GM21825 (cell line): ENCODE measurements at regions not wholly inside any gene's neighbourhood (a gene's known extent, or its start where the extent isn't known, plus 50 kb on each side); places are given as distances from the start of the nearest gene placed in this dataset.

Experiments used
- ATAC-seq: cut with Tn5 transposase; IDR thresholded peaks from one replicate; pipeline ENCODE4 v1.9.1; 2021; ENCODE audit warnings: mild to moderate bottlenecking, moderate library complexity; ENCODE audit not compliant: unreplicated experiment

DNA sequence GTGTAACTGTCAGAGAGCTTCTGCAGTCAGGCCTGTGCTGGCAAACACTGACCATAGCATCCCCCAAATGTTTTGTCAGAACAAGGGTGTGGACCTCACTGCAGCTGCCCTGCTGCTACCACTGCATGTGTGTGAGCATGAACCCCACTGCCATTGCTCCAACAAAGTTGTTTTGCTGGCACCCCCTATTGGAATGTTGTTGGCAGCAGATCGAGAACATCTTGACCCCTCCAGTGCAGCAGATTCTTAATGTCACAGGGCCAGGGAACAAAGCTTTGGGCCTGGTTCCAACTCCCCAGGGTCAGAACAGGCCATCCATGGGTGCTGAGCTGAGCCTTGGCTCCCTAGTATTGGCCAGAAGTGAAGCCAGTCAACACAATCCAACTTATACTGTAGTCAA, 1537.4 kb downstream of the NCAM2 start:
- no peak for ATAC-seq

DNA sequence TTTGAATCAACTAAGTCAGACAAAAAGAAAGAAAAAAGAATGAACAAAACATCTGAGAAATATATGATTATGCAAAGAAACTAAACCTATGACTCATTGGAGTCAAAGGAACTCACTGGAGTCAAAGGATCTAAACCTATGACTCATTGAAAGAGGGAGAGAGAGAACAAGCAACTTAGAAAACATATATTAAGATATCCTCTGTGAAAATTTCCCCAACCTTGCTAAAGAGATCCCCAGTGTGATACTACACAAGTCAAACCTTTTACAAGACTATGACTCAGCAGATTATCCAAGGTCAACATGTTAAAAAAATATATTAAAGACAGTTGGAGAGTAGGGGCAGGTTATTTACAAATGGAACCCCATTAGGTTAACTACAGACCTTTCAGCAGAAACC, 1538.3 kb downstream of the NCAM2 start:
- no peak for ATAC-seq

DNA sequence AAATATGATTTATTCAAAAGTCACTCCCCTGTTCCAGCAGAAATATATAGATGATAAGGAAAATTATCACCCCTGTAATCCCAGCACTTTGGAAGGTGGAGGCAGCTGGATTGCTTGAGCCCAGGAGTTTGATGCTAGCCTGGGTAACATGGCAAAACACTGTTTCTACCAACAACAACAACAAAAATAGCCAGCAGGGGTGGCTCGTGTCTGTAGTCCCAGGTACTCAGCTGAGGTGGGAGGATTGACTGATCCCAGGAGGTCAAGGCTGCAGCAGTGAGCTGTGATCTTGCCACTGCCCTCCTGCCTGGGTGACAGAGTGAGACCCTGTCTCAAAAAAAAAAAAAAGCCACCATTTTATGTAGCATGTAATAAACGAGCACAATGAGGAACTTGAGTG, 1546.5 kb downstream of the NCAM2 start:
- ATAC-seq: no peak

DNA sequence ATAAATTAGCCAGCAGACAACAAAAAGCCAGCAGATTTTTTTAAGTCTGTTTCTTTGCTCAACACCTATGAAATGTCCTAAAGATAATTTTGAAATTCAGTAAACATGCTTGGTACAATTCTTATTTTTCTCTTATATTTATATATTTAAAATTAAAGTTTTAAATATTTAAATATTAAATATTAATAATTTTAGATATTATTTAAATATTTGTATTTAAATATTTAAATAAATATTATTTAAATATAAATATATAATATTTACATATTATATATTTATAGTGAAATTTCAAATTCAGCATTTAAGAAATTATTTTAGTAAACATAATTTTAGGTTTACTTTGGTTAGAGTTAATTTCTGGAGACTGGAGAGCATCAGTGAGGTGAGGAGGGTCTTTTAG, 1554.2 kb downstream of the NCAM2 start:
- ATAC-seq: no peak

DNA sequence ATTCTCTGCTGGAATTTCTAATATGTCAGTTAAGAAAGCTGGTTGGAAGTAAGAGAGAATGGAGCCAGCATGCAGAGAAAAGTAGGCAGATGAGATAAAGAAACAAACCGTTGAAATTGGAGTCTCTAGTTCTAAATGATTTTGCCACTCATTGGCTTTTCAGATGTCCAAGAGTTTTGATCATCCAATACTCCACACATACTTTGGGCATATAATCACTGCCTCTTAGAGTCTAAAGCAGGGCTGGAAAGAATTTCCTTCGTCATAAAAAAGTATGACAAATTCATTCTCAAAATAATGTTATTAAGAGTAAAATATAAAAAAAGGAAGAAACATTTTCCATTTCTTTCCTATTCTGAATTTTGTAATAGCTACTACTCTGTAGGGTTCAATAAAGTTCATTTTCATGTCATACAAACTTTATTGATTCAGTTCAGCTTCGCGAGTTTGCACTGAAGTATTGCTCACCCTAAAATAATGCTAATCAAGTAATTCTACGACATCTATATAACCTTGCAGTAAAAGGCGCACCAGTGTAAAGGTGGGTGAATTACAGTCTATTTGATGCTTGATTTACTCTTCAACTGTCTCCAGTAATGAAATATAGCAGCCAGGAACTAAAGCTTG, 1556.6 kb downstream of the NCAM2 start:
- ATAC-seq: no peak

DNA sequence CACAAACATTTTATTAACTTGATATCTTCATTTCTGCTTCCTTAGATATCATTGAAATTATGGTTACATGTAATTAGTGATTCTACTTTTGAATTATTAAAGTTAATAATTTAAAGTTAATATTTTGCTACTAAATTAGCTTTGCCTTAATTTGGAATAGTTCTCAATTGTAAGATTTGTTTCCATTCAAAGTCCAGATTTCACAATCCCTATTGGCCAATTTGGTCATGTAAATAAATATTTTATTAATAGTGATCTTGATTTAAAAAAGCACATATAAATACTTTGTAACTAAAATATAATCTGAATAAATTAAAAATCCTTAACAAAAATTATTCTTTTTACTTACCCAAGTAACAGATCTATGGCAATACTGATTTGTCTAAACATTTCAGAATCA, 1558.6 kb downstream of the NCAM2 start:
- ATAC-seq: no peak

DNA sequence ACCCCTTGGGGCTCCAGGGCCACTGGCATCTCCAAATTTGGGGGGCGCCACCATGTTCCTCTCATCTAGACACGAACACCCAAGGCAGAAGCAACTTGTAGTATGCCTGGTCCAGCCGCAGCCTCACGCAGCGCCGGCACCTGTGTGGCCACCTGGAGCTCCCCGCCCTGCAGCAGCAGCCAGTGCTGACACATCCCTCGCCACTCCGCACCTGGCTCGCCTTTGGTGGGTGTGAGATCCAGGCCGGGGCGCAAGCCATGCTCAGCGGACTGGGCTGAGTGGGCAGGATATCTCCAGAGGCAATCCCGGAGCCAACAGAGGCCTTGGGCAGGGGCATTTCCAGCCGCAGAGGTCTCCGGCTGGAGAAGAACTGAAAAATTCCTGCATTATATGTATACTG, 1563.7 kb downstream of the NCAM2 start:
- ATAC-seq: no peak

DNA sequence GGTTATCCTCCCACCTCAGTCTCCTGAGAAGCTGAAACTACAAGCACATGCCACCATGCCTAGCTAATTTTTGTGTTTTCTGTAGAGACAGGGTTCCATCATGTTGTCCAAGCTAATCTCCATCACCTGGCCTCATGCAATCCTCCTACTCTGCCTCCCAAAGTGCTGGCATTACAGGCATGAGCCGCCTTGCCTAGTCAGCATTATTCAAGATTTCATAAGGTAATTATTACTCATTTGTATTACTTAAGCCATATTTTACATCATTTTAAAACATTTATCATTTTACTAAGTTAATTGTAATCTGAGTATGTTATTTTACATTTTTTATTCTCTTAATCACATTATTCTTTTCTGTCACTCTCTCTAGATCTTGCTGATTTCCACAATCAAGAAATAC, 1575.6 kb downstream of the NCAM2 start:
- no peak for ATAC-seq

DNA sequence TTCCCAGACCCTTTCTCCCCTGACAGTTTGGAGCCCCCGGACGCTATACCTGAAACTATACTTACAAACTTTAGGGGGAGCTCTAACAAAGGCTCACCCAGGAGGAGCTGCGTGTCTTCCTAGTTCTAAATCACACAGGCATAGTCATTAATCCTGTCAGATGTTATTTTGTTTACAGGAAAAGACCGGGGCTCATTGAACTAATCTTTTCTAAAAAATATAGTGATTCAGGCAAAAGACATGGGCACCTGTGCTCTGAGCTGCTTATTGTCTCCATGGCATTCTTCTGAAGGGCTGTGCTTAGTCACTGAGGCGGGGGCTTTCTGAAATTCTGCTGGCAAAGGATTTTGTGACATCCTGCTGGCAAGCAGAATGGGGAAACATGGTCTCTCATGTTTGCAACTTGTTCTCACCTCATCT, 1577.0 kb downstream of the NCAM2 start:
- no peak for ATAC-seq

DNA sequence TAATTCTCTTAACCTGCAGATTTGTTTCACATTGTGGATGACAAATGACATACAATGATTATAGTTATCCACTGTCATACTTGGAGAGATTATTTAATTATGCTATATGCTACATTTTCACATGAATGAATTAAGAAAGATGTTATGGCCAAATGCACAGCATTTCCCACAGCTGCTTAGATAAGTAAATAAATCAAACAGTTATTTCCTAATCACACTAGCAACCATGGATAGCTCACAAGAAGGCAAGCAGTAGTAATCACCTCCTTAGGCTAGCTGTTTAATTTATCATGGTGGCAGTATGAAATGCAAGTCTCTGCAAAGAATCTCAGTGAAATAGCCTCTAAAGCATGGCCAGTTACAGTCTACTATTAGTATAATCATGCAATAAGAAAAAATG, 1581.5 kb downstream of the NCAM2 start:
- ATAC-seq: no peak

DNA sequence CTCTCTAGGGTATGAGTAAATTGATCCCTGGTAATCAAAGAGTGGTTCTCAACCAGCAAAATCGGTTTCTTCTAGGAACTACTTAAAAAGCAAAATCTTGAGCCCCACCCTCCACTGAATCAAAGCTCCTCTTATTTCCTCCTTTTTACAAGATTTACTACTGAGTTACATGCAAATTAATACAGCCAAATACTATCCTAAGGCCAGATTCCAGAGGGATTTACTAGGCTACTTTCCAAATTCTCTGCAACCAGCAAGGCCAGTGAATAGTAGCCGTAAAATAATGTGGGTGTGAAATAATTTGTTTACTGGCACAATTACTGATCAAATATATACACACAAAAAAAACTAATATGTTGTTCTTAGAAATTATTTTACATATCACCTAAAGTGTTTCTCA, 1583.8 kb downstream of the NCAM2 start:
- no peak for ATAC-seq

DNA sequence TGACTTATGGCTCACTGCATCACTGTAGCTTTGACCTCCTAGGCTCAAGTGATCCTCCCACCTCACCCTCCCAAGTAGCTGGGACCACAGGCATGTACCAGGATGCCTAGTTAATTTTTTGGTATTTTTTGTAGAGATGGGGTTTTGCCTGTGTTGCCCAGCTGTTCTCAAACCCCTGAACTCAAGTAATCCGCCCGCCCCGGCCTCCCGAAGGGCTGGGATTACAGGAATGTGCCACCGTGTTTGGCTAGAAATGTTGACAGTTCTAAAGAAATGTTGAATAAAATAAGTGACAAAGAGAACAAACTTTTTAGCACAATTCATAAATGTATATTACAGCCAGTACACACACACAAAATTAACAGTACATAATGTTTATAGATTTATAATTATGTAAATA, 1586.1 kb downstream of the NCAM2 start:
- ATAC-seq: no peak

DNA sequence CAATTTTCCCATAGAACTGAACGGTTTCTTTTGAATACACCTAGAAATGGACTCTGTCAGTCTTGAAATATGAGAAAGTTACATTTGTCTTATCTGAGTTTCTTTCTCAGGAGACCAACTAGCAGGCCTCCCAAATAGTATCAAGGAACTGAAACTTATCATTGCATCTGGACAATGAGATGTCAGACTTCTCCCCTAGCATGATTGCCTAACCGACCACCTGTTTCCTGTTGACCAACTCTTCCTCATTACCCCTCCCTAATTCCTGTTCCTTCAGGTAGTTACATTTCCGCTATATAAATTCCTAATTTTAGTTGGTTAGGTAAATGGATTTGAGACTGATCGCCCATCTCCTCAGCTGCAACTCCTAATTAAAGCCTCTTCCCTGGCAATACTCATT, 1587.3 kb downstream of the NCAM2 start:
- no peak for ATAC-seq

DNA sequence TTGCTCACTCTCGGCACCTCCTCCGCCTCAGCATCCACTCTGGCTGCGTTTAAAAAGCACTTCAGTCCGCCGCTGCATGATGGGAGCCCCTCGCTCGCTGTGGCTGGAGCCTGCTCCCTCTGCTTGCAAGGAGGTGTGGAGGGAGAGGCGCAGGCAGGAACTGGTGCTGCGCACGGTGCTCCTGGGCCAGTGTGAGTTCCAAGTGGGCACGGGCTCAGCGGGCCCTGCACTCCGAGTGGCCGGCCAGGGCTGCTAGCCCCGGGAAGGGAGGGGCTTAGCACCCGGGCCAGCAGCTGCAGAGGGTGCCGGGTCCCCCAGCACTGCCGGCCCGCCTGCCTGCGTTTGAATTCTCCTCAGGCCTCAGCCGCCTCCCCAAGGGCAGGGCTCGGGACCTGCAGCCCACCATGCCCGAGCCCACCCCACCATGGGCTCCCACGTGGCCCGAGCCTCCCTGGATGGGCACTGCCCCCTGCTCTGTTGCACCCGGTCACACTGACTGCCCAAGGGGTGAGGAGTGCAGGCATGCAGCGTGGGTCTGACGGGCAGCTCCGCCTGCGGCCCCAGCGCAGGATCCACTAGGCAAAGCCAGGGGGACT, 1599.5 kb downstream of the NCAM2 start:
- no peak for ATAC-seq

DNA sequence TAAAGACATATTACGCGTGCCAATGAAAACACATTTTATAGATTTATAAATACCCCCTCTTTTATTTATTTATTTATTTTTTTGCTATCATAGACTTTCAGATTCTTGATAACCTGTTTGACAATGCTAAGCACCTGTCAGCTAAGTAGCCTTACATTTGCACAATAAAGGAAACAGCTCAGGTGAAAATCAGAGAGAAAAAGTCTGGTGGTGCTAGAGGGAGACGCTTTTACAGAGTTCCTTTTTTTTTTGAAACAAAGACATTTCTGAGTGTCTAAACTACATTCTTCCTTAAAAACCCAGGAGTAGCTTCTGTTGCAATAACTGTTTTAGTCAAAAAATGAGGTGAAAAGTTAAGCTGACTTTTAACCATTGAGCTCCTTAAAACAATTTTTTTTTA, 1611.6 kb downstream of the NCAM2 start:
- no peak for ATAC-seq

DNA sequence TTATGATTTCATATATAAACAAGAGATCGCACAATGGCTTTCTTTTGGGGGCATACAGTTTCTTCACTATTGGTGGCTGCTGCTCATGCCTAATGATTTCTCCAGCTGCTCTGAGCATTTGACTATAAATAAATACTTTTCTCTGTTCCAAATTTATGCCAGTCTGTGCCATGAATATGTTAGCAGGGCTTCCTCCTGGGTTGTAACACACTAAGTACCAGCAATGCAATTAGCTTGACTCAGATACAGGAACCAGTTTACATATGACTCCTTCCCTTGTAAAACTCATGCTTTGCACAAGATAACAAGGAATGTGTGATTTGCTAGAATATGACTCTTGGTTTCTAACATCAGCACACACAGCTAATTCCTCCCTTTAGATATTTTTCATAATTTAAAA, 1629.7 kb downstream of the NCAM2 start:
- ATAC-seq: no peak

DNA sequence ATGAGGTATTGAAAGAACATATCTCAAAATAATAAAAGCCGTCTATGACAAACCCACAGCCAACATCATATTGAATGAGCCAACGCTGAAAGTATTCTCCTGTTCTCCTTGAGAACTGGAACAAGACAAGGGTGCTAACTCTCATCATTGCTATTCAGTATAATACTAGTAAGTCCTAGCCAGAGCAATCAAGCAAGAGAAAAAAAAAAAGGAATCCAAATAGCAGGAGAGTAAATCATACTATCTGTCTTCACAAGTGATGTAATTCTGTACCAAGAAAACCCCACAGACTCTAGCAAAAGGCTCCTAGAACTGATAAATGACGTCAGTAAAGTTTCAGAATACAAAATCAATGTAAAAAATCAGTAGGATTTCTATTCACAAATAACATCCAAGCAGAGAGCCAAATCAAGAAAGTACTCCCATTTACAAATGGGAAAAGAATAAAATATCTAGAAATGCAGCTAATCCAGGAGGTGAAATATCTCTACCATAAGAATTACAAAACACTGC, 1632.8 kb downstream of the NCAM2 start:
- ATAC-seq: no peak

DNA sequence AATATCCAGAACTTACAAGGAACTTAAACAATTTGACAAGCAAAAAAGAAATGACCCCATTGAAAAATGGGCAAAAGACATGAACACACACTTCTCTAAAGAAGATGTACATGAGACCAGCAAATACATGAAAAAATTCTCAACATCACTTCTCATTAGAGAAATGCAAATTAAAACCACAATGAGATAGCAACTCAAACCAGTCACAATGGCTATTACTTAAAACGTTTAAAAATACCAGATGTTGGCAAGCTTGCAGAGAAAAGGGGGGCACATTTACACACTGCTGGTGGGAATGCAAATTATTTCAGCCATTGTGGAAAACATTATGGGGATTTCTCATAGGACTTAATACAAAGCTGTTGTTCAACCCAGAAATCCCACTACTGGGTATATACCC, 1634.0 kb downstream of the NCAM2 start:
- ATAC-seq: no peak

DNA sequence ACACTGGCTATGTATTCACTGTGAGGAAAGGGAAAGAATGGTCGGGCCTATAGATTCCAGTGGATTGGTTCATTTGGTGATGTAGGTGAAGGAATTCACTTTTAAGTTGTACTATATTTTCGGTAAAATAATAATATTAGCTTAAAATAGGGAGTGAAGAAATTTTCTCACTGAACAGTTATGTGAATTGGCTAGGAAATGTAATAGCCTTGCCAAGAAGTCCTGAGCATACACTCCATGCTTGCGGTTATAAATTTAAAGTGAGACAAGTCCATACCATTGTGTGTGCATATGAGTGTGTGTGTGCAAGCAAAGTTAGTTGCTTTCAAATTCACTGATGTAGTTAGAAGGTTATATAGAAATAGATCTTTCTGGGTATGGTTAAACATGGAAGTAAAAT, 1651.0 kb downstream of the NCAM2 start:
- ATAC-seq: no peak

DNA sequence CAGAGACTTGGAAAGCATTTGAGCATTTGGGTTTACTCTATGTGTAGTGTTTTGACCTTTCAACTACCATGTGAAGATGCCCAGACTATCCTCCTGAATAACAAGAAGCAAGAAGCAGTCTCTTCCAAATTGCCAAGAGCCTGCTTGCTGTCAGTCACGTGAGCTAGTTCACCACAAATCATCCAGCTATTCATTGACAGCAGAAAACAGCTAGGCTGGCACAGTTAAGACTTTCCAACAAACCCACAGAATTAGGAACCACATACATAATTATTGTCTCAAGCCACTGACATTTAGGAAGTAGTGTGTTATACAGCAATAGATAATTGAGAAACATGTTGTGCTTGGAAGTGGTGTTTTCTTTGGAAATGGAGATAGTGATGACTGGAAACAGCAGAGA, 1652.0 kb downstream of the NCAM2 start:
- ATAC-seq: no peak

DNA sequence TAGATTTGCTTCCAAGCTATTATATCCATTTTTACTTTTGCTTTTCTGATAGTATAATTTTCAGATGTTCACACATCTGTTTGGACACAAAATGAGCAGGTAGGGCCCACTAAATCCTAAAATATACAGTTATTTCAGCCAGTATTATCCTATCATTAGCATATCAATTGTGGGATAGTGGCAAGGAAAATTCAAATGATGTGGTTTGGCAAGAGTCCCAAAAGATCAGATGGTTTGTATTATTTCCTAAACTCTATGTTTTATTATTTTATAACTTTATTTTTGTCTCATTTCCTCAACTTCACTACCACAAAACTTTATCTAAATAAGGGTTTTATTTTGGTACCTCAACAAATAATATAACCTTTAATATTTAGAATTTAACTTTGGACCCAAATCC, 1659.6 kb downstream of the NCAM2 start:
- ATAC-seq: no peak

DNA sequence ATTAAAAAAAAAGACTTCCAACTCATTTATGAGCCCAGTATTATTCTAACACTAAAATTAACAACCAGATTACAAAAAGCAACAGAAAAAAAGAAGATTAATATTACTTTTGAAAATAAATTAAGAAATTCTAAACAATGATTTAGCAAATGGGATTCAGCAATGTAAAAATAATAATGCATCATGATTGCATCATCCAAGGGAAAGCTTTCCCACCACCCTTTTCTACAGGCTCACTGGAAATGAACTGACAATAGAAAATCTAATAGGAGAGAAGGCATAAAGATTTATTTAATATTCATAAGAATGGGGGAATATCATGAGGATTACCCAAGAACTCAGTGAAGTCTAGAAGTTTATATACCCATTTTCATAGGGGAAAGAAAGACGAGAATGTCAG, 1671.9 kb downstream of the NCAM2 start:
- no peak for ATAC-seq

DNA sequence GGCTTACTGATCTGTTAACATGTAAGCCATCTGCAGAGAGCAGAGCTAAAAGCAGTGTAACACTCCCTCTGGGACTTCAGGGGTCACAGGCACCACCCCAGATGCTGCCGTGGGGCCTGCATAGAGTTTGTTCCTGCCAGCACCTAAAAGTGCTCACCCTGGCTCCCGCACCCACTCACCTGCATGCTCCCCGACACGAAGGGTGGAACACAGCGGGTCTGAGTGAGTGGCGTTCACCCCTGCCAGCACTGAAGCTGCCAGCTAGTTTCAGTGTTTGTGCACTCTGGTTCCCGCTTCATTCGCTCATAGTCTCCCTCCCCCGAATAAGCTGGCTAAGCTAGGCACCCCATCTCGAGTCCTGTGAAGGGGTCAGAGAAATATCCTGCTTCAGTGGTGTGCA, 1681.0 kb downstream of the NCAM2 start:
- ATAC-seq: no peak
